ENCODE measurements at regions not wholly inside any gene's neighbourhood (a gene's known extent, or its start where the extent isn't known, plus 50 kb on each side); places are given as distances from the start of the nearest gene placed in this dataset.
"Not testable (repeated sequence)": the region's sequence is repeated elsewhere in the genome, so short reads cannot be mapped to it uniquely, and the experiment has no call there.

- TF ChIP-seq EZH2phosphoT487 (IDR thresholded peaks at IDR 0.05; ENCODE audit: borderline replicate concordance, low read depth); CHD2 (IDR thresholded peaks at IDR 0.05; ENCODE audit: low read length, partially characterized antibody); EP300 (IDR thresholded peaks at IDR 0.05; ENCODE audit: borderline replicate concordance in 1 of 2, low read depth in 1 of 2, low read length in 1 of 2); POLR2AphosphoS5 (IDR thresholded peaks at IDR 0.05; ENCODE audit: low read depth, low read length); CTCF (IDR thresholded peaks at IDR 0.05); TAF1 (IDR thresholded peaks at IDR 0.05; ENCODE audit: borderline replicate concordance, low read depth, low read length); MAX (IDR thresholded peaks at IDR 0.05; ENCODE audit: low read depth); RAD21 (IDR thresholded peaks at IDR 0.05; ENCODE audit: low read length): not testable (repeated sequence)
These were observed 307.3 kb downstream of the RPS6KC1 start for GRCh38 chr1:213358368-213358767.

Measured in SK-N-SH (cell line).